HG02678 (cell line): ENCODE measurements at regions not wholly inside any gene's neighbourhood (a gene's known extent, or its start where the extent isn't known, plus 50 kb on each side); places are given as distances from the start of the nearest gene placed in this dataset.

Experiments used
- ATAC-seq: cut with Tn5 transposase; IDR thresholded peaks from one replicate; pipeline ENCODE4 v1.9.1; 2021; ENCODE audit warnings: mild to moderate bottlenecking, moderate library complexity; ENCODE audit not compliant: unreplicated experiment

- ATAC-seq, result no peak
Observed at GRCh38 chrX:22392133-22392948, 119.6 kb downstream of the CBLL2 start.

- no peak for ATAC-seq
Observed at GRCh38 chrX:22395372-22395771, 122.7 kb downstream of the CBLL2 start.

DNA sequence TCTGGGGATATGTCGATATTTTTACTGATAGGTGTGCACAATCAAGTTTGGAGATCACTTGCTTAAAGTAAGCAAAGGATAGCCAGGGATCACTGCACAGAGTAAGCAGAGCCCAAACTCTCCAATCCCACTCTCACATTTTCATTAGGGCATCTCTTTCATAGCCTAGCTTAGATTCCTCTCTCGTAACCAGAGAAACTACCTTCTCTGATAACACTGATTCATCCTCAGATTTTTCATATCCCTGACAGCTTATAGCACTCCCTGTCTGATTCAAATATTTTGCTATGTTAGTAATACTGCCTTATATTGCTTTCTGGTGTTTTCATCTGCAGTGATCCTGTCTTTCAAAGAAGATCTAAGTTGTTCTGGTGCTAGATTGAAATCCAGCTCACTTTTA is 123.7 kb downstream of the CBLL2 start:
- no peak for ATAC-seq

GRCh38 chrX:22397566-22397965 is 124.9 kb downstream of the CBLL2 start:
- ATAC-seq, result no peak

DNA sequence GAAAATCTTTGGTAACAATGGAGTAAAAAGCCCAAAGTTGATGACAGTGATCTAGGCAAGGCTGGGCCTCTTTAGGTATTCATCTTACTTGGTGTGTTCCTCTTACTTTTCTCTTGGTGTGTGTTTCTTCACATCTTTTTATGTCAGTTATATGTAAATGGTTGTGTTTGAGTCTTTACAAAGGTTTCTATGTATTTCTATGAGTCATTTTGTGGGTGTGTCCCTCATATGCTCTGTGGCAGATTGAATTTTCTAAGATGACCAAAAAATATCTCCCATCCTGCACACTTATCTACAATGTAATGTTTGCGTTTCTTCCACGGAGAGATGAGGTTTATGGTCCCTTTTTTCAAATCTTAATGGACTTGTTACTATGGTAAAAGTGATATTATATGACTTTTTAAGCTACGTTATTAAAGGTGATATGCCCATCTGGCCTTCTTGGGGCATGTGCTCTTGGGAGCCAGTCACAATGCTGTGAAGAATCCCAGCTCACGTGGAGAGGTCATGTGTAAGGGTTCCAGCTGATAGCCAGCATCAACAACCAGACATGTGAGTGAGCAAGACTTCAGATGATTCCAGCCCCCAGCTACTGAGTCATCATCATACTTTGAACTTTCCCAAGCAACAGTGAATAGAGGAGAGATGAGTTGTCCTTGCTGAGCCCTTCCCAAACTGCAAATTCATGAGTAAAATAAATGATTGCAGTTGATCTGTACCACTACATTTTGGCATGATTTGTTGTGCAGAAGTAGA is 126.9 kb downstream of the CBLL2 start:
- ATAC-seq, result no peak

- ATAC-seq, result no peak
Observed at GRCh38 chrX:22404297-22404696, 131.6 kb downstream of the CBLL2 start.

DNA sequence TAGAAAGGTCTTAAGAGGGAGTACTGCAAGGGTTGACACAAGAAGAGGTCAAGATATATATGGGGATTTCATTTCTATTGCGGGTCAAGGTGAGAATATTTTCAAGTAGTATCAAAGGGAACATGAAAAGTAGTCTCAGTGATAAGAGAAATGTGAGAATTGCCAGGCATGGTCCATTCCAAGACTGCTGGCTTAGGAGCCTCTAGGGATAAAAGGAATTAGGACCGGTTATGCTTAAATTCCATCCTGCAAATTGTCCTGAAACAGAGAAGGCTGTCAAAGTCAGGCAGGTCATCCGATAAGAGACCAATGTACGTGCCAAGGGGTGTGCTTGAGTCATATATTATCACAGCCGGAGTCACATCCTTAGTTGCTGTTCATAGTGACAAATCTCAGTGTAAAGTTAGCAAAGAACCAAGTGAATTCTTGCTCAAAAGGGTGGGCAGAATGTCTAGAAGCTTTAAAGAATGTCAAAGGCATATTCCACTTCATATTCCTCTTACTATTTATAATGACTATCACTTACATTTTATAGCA is 133.6 kb downstream of the CBLL2 start:
- no peak for ATAC-seq

- no peak for ATAC-seq
Observed at GRCh38 chrX:22409418-22409817, 136.7 kb downstream of the CBLL2 start.

DNA sequence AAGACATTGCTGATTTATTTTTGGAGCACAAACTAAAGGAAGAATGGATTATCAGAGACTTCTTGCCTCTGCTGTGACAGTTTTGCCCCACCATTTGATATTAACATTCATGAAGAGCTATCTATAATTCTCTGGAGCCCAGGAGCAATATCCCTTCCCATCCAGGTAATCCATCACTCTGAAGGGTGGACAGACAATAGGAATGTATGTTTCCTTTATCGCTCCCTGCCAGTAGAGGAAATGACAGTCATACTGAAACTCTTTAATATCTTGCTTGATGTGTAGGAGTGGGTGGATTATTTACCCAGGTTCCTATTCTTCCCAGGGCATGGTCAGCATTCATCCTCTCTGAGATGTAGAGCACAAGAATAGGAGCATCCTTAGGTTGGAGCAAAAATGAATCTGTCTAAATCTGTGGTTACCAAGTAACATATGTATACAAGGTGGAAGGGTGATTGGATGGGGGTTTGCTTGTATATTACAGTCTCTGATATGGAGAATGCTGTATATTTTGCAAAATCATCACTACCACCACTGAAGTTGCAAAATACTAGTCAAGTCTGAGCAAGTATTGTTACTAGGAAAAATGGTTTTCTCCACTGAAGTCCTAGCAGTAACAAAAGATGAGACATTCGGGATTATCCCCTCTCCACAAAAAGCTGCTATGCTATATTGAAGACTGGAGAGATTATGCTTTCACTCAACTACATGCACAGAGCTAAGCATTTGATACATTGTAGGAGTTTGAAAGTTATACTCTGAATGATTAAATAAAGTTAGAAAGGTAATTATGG is 151.6 kb downstream of the CBLL2 start:
- no peak for ATAC-seq

DNA sequence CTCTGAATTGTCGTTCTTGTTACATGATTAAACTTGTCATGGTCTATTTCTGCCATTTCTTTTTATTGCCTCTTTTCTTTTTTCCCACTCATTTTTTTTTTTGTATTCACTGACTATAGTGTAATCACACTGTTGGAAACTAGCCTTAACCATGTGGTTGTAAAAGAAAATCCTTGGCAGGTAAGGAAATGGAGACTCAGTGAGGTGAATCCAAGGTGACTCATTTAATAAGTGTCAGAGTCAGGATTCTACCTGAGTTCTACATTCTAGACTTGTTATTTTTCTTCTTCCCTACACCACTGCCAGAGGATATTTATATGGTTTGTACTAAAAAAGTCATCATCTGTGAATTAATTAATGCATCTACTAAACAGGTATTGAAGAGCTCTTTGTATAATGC is 152.2 kb downstream of the CBLL2 start:
- no peak for ATAC-seq

DNA sequence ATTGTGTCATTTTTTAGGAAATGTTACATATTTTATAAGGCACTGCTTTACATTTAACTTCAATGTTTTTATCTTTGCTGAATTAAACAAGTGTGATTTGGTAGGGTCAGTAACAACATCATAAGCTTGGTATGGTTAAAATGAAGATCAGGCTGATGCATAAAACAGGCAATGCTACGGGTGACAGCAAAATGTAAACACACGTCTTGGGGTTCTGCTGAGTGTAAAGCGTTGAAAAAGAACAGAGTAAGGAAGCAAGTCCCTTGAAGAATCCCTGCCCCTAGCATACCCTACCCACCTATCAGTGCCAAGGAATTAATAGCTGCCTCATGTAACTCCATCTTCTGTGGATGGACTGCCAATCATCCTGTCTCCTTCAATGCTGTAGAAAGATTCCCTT is 157.0 kb downstream of the CBLL2 start:
- ATAC-seq, result no peak

DNA sequence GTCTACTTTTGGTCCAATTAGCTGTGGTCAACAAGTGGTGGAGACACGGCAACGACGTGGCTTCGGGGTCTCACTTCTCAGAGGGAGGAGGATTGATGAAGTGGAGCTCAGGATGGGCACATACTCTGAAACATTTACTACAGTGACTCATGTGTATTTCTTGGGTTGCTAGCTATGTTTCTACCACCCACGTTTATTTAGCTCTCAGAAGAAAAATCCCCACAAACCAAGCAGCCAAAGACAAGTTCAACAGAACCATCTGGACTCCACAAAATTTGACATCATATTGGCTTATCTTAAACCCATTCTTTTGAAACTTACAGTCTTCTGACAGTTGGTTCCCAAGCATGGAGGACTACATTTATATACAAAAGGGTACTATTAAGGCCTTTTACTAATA is 158.0 kb downstream of the CBLL2 start:
- no peak for ATAC-seq

DNA sequence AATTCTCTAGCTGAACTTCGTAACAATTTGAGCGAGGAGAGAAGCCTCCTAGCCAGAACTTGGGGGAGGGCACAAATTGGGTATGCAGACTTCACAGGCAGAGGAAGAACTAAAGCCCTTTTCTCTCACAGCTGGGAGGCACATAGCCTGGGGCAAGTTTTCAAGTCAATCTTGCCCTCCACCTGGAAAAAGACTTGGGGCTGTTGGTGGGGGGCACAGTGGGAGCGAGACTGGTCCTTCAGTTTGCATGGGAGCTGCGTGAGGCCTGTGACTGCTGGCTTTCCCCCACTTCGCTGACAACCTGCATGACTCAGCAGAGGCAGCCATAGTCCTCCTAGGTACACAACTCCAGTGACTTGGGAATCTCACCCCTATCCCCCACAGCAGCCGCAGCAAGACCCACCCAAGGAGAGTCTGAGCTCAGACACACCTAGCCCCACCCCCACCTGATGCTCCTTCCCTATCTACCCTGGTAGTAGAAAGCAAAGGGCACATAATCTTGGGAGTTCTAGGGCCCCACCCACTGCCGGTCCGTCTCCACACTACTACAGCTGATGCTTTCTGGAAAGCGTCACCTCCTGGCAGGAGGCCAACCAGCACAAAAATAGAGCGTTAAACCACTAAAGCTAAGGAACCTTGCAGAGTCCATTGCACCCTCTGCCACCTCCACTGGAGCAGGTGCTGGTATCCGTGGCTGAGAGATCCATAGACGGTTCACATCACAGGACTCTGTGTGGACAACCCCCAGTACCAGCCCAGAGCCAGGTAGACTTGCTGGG is 160.8 kb downstream of the CBLL2 start:
- no peak for ATAC-seq

GRCh38 chrX:22445880-22446279 is 173.2 kb downstream of the CBLL2 start:
- no peak for ATAC-seq

GRCh38 chrX:22462959-22463358 is 190.2 kb downstream of the CBLL2 start:
- no peak for ATAC-seq

- no peak for ATAC-seq
Observed at GRCh38 chrX:22467571-22467970, 194.9 kb downstream of the CBLL2 start.

DNA sequence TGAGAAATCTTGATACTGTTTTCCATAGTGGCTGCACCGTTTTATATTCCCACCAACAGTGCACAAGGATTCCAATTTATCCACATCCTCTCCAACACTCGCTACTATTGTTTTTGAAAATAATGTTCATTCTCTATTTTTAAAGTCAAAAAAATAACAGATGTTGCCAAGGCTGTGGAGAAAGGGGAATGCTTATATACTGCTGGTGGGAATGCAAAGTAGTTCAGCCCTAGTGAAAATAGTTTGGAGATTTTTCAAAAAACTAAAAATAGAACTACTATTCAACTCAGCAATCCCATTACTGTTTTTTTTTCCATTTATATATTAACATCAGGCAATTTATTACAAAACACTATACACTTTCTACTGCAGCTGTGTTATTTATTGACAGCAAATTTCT is 208.7 kb downstream of the CBLL2 start:
- ATAC-seq, result no peak

GRCh38 chrX:22486296-22486695 is 213.6 kb downstream of the CBLL2 start:
- no peak for ATAC-seq

GRCh38 chrX:22516893-22517292 is 244.2 kb downstream of the CBLL2 start:
- no peak for ATAC-seq

DNA sequence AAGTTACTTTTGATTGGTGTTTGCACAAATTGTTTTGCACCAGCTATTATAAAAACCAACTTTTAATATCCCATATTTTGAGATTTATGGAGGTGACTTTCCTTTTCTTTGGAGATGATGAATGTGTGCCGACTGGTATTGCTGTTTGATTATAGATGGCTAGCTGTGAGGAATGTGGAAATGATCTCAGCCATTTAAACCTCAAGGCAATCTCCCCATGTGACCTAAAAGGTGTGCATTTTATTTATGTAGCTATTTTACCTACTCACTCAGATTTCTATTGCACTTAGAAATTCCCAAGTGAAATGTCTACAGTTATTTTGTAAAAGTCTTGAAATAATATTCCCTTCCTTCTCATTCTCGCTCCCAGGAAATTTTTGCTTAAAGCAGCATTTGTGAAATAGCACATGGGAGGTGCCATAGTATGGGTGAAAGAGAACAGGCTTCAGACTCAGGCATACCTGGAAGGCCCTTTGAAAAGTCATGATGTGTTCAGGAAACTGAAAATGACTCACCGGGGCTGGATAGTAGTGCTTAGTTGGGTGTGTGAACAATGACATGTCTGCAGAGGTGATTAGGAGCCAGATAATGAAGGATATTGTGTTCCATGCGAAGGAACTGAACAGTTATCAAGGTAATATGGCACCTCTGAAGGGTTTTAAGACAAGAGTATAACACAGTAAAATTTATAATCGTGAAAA is 247.6 kb downstream of the CBLL2 start:
- no peak for ATAC-seq
